ENCODE measurements at regions not wholly inside any gene's neighbourhood (a gene's known extent, or its start where the extent isn't known, plus 50 kb on each side); places are given as distances from the start of the nearest gene placed in this dataset.

DNA sequence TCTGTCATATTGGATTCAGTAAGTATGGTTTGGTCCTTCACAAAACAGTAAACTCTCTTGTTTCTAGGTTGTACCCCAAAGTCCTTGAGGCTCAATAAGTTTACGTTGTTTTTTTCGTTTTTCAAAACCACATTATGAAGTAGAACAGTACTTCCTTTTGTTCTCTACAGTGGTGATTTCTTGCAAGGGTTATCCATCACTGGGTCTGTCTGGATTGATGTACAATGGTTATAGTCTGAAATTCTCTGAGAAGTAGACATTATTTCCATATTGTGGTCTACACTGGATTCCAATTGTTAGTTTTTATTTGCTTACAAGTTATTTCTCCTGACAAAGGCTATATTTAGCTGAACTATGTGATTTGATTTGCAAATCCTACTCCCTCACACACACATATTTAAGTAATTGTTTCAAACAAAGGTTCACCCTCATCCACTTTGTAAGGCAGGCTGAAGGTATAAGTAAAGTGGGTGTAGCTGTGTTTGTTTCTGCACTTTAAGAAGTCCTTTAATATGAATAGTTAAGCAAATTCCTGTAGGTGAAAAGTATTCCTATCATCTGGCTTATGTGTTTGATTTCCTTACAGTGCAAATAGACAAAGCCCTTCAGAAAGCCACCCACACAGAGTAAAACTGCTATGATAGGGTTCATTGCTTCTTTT is 64.2 kb upstream of the MME start:
- no peak overlapping the region for H3K4me3 Mint-ChIP-seq (ENCODE audit: unreplicated experiment)
- H3K36me3 Mint-ChIP-seq (ENCODE audit: insufficient read depth, unreplicated experiment) = no peaks in the 10 kb centered on the region
- Histone ChIP-seq H3K9me3 (no peaks in the 10 kb centered on the region; the same call in 1 of the 2 replicates), H3K4me3 (ENCODE audit: low read depth, low read length) (no peak overlapping the region), H3K36me3 (ENCODE audit: control insufficient read depth, insufficient read depth, low read length) (no peaks in the 10 kb centered on the region), H3K4me1 (no peaks in the 10 kb centered on the region; the same call in 1 of the 2 replicates), H3K27me3 (replicated peaks; ENCODE audit: control insufficient read depth, insufficient read depth, low read length) (no peaks in the 10 kb centered on the region)
- CTCF ChIA-PET = no interaction called here
- POLR2A ChIA-PET = no interaction called here
- no peaks in the 10 kb centered on the region for H3K9me3 Mint-ChIP-seq (ENCODE audit: unreplicated experiment)
- intact Hi-C loops (cut with micrococcal nuclease; ENCODE audit: unreplicated experiment) = no loop called here
- BruUV-seq (replicated peaks) = no TSS peak
- DNase-seq = no peak
- TF ChIP-seq, protein P1, sequence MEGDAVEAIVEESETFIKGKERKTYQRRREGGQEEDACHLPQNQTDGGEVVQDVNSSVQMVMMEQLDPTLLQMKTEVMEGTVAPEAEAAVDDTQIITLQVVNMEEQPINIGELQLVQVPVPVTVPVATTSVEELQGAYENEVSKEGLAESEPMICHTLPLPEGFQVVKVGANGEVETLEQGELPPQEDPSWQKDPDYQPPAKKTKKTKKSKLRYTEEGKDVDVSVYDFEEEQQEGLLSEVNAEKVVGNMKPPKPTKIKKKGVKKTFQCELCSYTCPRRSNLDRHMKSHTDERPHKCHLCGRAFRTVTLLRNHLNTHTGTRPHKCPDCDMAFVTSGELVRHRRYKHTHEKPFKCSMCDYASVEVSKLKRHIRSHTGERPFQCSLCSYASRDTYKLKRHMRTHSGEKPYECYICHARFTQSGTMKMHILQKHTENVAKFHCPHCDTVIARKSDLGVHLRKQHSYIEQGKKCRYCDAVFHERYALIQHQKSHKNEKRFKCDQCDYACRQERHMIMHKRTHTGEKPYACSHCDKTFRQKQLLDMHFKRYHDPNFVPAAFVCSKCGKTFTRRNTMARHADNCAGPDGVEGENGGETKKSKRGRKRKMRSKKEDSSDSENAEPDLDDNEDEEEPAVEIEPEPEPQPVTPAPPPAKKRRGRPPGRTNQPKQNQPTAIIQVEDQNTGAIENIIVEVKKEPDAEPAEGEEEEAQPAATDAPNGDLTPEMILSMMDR (IDR thresholded peaks at IDR 0.05; ENCODE audit: insufficient read depth in 1 of 2, low read depth in 1 of 2, low read length in 1 of 2, severe bottlenecking in 1 of 2, unreplicated experiment in 1 of 2) = no peak
- no peak overlapping the region for H3K27ac Mint-ChIP-seq (ENCODE audit: unreplicated experiment)
- H3K27me3 Mint-ChIP-seq (ENCODE audit: insufficient read depth, unreplicated experiment) = no peaks in the 10 kb centered on the region
- H3K4me1 Mint-ChIP-seq (ENCODE audit: low read depth, unreplicated experiment) = peaks cover 7% of the 10 kb centered on the region

DNA sequence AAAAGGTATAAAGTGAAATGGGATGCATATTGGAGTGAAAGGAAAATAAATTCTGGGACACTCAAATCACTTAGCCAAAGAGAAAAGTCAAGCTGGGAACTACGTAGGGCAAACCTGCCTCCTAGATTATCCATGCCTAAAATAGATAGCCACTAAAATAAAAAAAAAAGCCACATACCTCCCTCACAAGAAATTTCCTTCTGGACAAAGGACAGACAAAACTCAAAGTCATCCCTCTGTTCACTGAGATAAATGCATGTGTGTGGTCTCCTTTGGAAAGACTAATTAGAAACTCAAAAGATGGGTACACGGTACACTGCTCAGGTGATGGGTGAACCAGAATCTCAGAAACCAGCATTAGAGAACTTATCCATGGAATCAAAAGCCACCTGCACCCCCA is 65.2 kb upstream of the MME start:
- ChIA-PET CTCF (no interaction called here), POLR2A (no interaction called here)
- no peaks in the 10 kb centered on the region for H3K36me3 Mint-ChIP-seq (ENCODE audit: insufficient read depth, unreplicated experiment)
- Histone ChIP-seq H3K4me3 (ENCODE audit: low read depth, low read length) (no peak overlapping the region), H3K9me3 (no peaks in the 10 kb centered on the region; the same call in 1 of the 2 replicates), H3K27me3 (replicated peaks; ENCODE audit: control insufficient read depth, insufficient read depth, low read length) (no peaks in the 10 kb centered on the region), H3K4me1 (no peaks in the 10 kb centered on the region; the same call in 1 of the 2 replicates), H3K36me3 (ENCODE audit: control insufficient read depth, insufficient read depth, low read length) (no peaks in the 10 kb centered on the region)
- no peak overlapping the region for H3K4me3 Mint-ChIP-seq (ENCODE audit: unreplicated experiment)
- no TSS peak for BruUV-seq (replicated peaks)
- H3K9me3 Mint-ChIP-seq (ENCODE audit: unreplicated experiment) = no peaks in the 10 kb centered on the region
- H3K27me3 Mint-ChIP-seq (ENCODE audit: insufficient read depth, unreplicated experiment) = no peaks in the 10 kb centered on the region
- H3K27ac Mint-ChIP-seq (ENCODE audit: unreplicated experiment) = no peak overlapping the region
- DNase-seq = no peak
- TF ChIP-seq, protein P1 (IDR thresholded peaks at IDR 0.05; ENCODE audit: insufficient read depth in 1 of 2, low read depth in 1 of 2, low read length in 1 of 2, severe bottlenecking in 1 of 2, unreplicated experiment in 1 of 2) = no peak
- H3K4me1 Mint-ChIP-seq (ENCODE audit: low read depth, unreplicated experiment) = peaks cover 13% of the 10 kb centered on the region
- intact Hi-C loops (cut with micrococcal nuclease; ENCODE audit: unreplicated experiment) = no loop called here

DNA sequence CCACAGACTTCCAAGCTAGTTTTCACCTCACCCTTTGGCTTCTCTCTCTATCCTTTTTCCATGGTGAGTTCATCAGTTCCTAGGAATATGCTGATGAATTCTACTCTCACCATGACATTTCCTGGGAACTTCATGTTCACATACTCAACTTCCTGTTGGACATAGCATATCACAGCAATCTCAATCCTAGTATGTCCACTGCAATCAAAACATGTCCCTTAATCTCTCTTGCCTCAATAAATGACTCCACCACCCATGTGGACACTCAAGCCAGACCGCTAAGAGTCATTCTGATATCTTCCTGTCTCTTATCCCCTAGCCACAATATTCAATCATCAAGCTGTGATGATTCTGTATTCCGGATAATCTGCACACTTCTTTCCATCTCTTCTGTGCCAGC is 66.7 kb upstream of the MME start:
- CTCF ChIA-PET = no interaction called here

More for the DNA sequence above, 66.7 kb upstream of the MME start:
- H3K27ac Mint-ChIP-seq (ENCODE audit: unreplicated experiment) = no peak overlapping the region
- H3K27me3 Mint-ChIP-seq (ENCODE audit: insufficient read depth, unreplicated experiment) = no peaks in the 10 kb centered on the region
- H3K9me3 ChIP-seq = no peaks in the 10 kb centered on the region; the same call in 1 of the 2 replicates
- DNase-seq = no peak
- POLR2A ChIA-PET = no interaction called here
- H3K4me3 ChIP-seq (ENCODE audit: low read depth, low read length) = no peak overlapping the region
- BruUV-seq (replicated peaks) = no TSS peak
- no peak overlapping the region for H3K4me3 Mint-ChIP-seq (ENCODE audit: unreplicated experiment)
- H3K27me3 ChIP-seq (replicated peaks; ENCODE audit: control insufficient read depth, insufficient read depth, low read length) = no peaks in the 10 kb centered on the region
- H3K4me1 ChIP-seq = no peaks in the 10 kb centered on the region
- no peaks in the 10 kb centered on the region for H3K36me3 ChIP-seq (ENCODE audit: control insufficient read depth, insufficient read depth, low read length)
- intact Hi-C loops (cut with micrococcal nuclease; ENCODE audit: unreplicated experiment) = no loop called here
- H3K36me3 Mint-ChIP-seq (ENCODE audit: insufficient read depth, unreplicated experiment) = no peaks in the 10 kb centered on the region
- TF ChIP-seq, protein P1 (IDR thresholded peaks at IDR 0.05; ENCODE audit: insufficient read depth in 1 of 2, low read depth in 1 of 2, low read length in 1 of 2, severe bottlenecking in 1 of 2, unreplicated experiment in 1 of 2) = no peak
- H3K9me3 Mint-ChIP-seq (ENCODE audit: unreplicated experiment) = no peaks in the 10 kb centered on the region
- peaks cover 7% of the 10 kb centered on the region for H3K4me1 Mint-ChIP-seq (ENCODE audit: low read depth, unreplicated experiment)
